Omental fat pad (tissue), 3 donors: ENCODE measurements at regions not wholly inside any gene's neighbourhood (a gene's known extent, or its start where the extent isn't known, plus 50 kb on each side); places are given as distances from the start of the nearest gene placed in this dataset.

Source experiments
- ATAC-seq: fragments of 150-250 bp; one replicate; pipeline ENCODE4 v1.9.1; 2016; ENCODE audit warnings: mild to moderate bottlenecking, moderate library complexity; ENCODE audit not compliant: low FRiP score
- DNase-seq: peaks from one replicate; pipeline ENCODE4 v3.0.0-alpha.2; 2019; ENCODE audit warnings: low spot score
- TF ChIP-seq, protein P1 (sequence below), 3 donors: fragments of 450-650 bp; IDR thresholded peaks; one replicate each; pipeline ENCODE4 v1.5.1; 2016 to 2017; ENCODE audit warnings: antibody characterized with exemption in 3 of 3, mild to moderate bottlenecking in 3 of 3, moderate library complexity in 2 of 3

DNA sequence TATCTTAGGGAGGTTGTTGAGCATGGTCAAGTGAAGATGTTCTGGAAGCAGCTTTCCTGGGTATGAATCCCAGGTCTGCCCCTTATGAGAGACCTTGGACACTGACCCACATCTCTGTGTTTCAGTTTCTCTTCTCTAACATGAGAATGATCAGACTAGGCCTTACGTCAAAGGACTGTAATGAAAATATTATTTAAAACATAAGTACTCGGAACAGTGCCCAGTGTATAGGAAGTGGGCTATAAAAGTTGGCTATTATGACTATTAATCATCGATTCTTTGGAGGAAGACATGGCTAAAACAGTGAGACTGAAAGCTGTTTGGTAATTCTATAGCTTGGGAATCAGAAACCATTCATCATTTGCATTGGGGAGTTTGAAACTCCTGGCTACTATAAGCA is 65.3 kb upstream of the MYO10 start:
- TF ChIP-seq, protein P1, sequence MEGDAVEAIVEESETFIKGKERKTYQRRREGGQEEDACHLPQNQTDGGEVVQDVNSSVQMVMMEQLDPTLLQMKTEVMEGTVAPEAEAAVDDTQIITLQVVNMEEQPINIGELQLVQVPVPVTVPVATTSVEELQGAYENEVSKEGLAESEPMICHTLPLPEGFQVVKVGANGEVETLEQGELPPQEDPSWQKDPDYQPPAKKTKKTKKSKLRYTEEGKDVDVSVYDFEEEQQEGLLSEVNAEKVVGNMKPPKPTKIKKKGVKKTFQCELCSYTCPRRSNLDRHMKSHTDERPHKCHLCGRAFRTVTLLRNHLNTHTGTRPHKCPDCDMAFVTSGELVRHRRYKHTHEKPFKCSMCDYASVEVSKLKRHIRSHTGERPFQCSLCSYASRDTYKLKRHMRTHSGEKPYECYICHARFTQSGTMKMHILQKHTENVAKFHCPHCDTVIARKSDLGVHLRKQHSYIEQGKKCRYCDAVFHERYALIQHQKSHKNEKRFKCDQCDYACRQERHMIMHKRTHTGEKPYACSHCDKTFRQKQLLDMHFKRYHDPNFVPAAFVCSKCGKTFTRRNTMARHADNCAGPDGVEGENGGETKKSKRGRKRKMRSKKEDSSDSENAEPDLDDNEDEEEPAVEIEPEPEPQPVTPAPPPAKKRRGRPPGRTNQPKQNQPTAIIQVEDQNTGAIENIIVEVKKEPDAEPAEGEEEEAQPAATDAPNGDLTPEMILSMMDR (IDR thresholded peaks at IDR 0.05) = no peak
- DNase-seq (no peak), ATAC-seq (no peak)

DNA sequence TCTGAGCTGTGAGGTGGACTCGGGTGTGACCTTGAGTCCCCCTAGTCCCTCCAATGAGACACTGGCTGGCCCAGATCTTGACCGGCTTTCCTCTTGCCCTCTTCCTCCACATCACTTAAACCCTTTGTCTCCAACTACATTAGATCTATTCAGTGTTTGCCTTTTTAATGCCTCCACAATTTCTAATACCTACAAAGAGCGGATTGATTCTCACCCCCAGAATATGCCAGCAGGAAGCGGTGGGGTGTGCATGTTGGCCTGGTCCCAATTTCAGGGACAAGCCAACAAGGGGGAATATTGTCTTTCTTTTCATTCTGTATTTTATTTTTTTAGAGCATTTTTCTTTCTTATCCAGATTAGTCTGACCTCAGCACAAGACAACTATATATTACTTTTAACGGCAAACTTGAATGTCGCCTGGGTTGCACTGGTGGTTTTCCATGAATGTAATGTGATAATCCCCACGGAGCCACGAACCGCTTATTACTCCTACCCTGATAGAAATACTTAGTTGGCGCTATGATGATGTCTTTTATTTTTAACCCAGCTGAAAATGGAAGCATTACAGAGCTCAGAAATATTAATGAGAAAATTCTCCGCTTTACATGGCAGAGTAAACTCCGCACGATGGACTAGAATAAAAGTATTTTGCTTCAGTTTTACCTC is 68.5 kb upstream of the MYO10 start:
- ATAC-seq = no peak

GRCh38 chr5:17005107-17005828 is 69.2 kb upstream of the MYO10 start:
- TF ChIP-seq, protein P1 (IDR thresholded peaks at IDR 0.05) = no peak
- ATAC-seq = no peak
- no peak for DNase-seq

More for the DNA sequence above, 68.5 kb upstream of the MYO10 start:
- no peak for DNase-seq
- TF ChIP-seq, protein P1 (IDR thresholded peaks at IDR 0.05) = no peak

DNA sequence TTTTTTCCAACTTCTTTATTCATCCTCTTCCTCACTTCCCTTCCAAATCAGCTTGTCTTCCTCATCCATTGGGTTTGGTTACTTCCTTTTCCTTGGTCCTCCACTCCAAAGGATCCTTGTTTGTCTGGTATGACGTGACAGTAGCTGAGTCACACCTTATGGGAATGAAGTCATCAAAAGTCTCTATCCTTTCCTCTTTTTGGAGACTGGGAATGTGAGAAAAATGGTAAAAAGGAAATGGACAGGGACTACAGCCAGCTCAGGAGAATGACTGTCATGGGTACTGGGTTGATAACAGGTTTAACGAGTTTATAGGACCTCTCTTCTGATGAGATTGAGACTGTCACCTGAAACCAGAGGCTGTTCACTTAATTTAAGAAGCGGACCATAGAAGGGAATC is 76.2 kb upstream of the MYO10 start:
- no peak for DNase-seq
- TF ChIP-seq, protein P1 (IDR thresholded peaks at IDR 0.05) = no peak
- no peak for ATAC-seq

DNA sequence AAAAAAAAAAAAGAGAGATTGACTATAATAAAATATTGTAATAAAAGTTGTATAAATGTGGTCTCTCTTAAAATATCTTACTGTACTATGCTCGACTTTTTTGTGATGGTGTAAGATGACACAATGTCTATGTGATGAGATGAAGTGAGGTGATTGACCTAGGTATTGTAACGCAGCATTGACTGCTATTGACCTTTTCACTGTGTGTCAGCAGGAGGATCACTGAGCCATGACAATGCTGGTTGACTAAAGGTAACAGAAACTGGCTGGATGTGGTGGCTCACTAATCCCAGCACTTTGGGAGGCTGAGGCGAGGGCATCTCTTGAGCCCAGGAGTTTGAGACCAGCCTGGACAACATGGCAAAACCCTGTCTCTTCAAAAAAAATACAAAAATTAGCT is 78.6 kb upstream of the MYO10 start:
- no peak for DNase-seq
- TF ChIP-seq, protein P1 (IDR thresholded peaks at IDR 0.05) = no peak
- ATAC-seq = no peak

- TF ChIP-seq, protein P1 (IDR thresholded peaks at IDR 0.05) = no peak
- DNase-seq (no peak), ATAC-seq (no peak)
Observed at GRCh38 chr5:17018871-17019270, 82.8 kb upstream of the MYO10 start.

DNA sequence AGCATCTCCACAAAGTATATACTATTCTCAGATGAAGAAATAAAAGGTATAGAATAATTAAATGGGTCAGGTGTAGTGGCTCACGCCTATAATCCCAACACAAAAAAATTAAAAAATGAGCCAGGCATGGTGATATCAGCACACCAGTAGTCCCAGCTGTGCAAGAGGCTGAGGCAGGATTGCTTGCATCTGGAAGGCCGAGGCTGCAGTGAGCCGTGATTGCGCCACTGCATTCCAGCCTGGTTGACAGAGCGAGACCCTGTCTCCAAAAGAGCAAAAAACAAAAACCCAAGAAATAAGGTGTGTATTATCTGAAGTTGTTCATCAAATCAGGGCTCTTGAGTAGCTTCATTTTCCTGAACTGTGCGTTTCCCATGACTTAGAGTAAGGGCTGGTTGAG is 83.2 kb upstream of the MYO10 start:
- ATAC-seq (no peak), DNase-seq (no peak)
- TF ChIP-seq, protein P1 (IDR thresholded peaks at IDR 0.05) = no peak
